ENCODE measurements at regions not wholly inside any gene's neighbourhood (a gene's known extent, or its start where the extent isn't known, plus 50 kb on each side); places are given as distances from the start of the nearest gene placed in this dataset.

GRCh38 chr3:188090620-188091309 lies 63.2 kb upstream of the LPP start:
- Histone ChIP-seq H3K27me3 (ENCODE audit: insufficient read depth, low read depth, severe bottlenecking) (no peaks in the 10 kb centered on the region), H3K27ac (no peak overlapping the region), H3K4me3 (ENCODE audit: low read depth, low read length) (no peak overlapping the region), H3K9me3 (ENCODE audit: severe bottlenecking) (no peaks in the 10 kb centered on the region), H3K36me3 (no peaks in the 10 kb centered on the region)
- no peak for TF ChIP-seq CTCF (IDR thresholded peaks at IDR 0.05; ENCODE audit: low read depth, low read length)
- no peak for DNase-seq

GRCh38 chr3:188091746-188092145 lies 62.2 kb upstream of the LPP start:
- TF ChIP-seq CTCF (IDR thresholded peaks at IDR 0.05; ENCODE audit: low read depth, low read length), result no peak
- DNase-seq, result no peak
- no peak overlapping the region for H3K4me3 ChIP-seq (ENCODE audit: low read depth, low read length)
- H3K9me3 ChIP-seq (ENCODE audit: severe bottlenecking), result no peaks in the 10 kb centered on the region
- no peaks in the 10 kb centered on the region for H3K36me3 ChIP-seq
- no peak overlapping the region for H3K27ac ChIP-seq
- H3K27me3 ChIP-seq (ENCODE audit: insufficient read depth, low read depth, severe bottlenecking), result no peaks in the 10 kb centered on the region

GRCh38 chr3:188092648-188093047 lies 61.3 kb upstream of the LPP start:
- no peak for TF ChIP-seq CTCF (IDR thresholded peaks at IDR 0.05; ENCODE audit: low read depth, low read length)
- no peaks in the 10 kb centered on the region for H3K9me3 ChIP-seq (ENCODE audit: severe bottlenecking)
- no peaks in the 10 kb centered on the region for H3K36me3 ChIP-seq
- H3K27ac ChIP-seq, result no peak overlapping the region
- no peak overlapping the region for H3K4me3 ChIP-seq (ENCODE audit: low read depth, low read length)
- DNase-seq, result no peak
- no peaks in the 10 kb centered on the region for H3K27me3 ChIP-seq (ENCODE audit: insufficient read depth, low read depth, severe bottlenecking)

GRCh38 chr3:188095431-188095830 lies 58.5 kb upstream of the LPP start:
- TF ChIP-seq CTCF (IDR thresholded peaks at IDR 0.05; ENCODE audit: low read depth, low read length), result no peak
- Histone ChIP-seq H3K36me3 (no peaks in the 10 kb centered on the region), H3K9me3 (ENCODE audit: severe bottlenecking) (no peaks in the 10 kb centered on the region), H3K27me3 (ENCODE audit: insufficient read depth, low read depth, severe bottlenecking) (no peaks in the 10 kb centered on the region), H3K27ac (no peak overlapping the region), H3K4me3 (ENCODE audit: low read depth, low read length) (no peak overlapping the region)
- DNase-seq, result no peak

- Histone ChIP-seq H3K4me3 (ENCODE audit: low read depth, low read length) (no peak overlapping the region), H3K9me3 (ENCODE audit: severe bottlenecking) (no peaks in the 10 kb centered on the region), H3K36me3 (no peaks in the 10 kb centered on the region), H3K27me3 (ENCODE audit: insufficient read depth, low read depth, severe bottlenecking) (no peaks in the 10 kb centered on the region), H3K27ac (no peak overlapping the region)
- no peak for TF ChIP-seq CTCF (IDR thresholded peaks at IDR 0.05; ENCODE audit: low read depth, low read length)
- no peak for DNase-seq
These were observed 56.2 kb upstream of the LPP start for GRCh38 chr3:188097791-188098190.

GRCh38 chr3:188099907-188100306 lies 54.0 kb upstream of the LPP start:
- DNase-seq, result no peak
- no peak overlapping the region for H3K4me3 ChIP-seq (ENCODE audit: low read depth, low read length)
- H3K27ac ChIP-seq, result no peak overlapping the region
- no peaks in the 10 kb centered on the region for H3K27me3 ChIP-seq (ENCODE audit: insufficient read depth, low read depth, severe bottlenecking)
- no peaks in the 10 kb centered on the region for H3K36me3 ChIP-seq
- TF ChIP-seq CTCF (IDR thresholded peaks at IDR 0.05; ENCODE audit: low read depth, low read length), result no peak
- H3K9me3 ChIP-seq (ENCODE audit: severe bottlenecking), result no peaks in the 10 kb centered on the region

Measured in WERI-Rb-1 (cell line).